ENCODE measurements at regions not wholly inside any gene's neighbourhood (a gene's known extent, or its start where the extent isn't known, plus 50 kb on each side); places are given as distances from the start of the nearest gene placed in this dataset.

- H3K9me3 Mint-ChIP-seq = no peaks in the 10 kb centered on the region
- Histone ChIP-seq H2AK5ac (ENCODE audit: insufficient read length, low read length) (no peak overlapping the region), H3K27me3 (ENCODE audit: insufficient read depth, low read length) (no peaks in the 10 kb centered on the region), H3K4me1 (ENCODE audit: insufficient read depth, low read length) (no peaks in the 10 kb centered on the region), H4K91ac (ENCODE audit: insufficient read length, low read depth, low read length) (no peak overlapping the region), H2BK5ac (ENCODE audit: insufficient read length, low read length) (no peak overlapping the region), H2BK120ac (ENCODE audit: low read depth, low read length, poor library complexity, severe bottlenecking) (no peak overlapping the region), H3K23me2 (ENCODE audit: insufficient read length, low read depth, low read length, poor library complexity, severe bottlenecking) (no peaks in the 10 kb centered on the region), H2BK20ac (ENCODE audit: low read depth, low read length, poor library complexity, severe bottlenecking) (no peak overlapping the region), H3T11ph (ENCODE audit: low read length) (no peak overlapping the region), H3K14ac (ENCODE audit: insufficient read depth, low read length) (no peak overlapping the region), H3K79me1 (ENCODE audit: insufficient read depth, low read depth, low read length, poor library complexity, severe bottlenecking) (no peaks in the 10 kb centered on the region), H3K23ac (ENCODE audit: insufficient read length, low read depth, low read length) (no peak overlapping the region), H3K9me3 (ENCODE audit: control insufficient read depth, low read depth, low read length) (no peaks in the 10 kb centered on the region), H3K9ac (ENCODE audit: extremely low read depth, insufficient read length, low read length) (no peak overlapping the region), H3K27ac (ENCODE audit: insufficient read length, low read depth, low read length) (no peak overlapping the region), H3K4me2 (ENCODE audit: insufficient read depth, insufficient read length, low read length) (no peak overlapping the region), H2AFZ (ENCODE audit: low read length) (no peak overlapping the region), H3K79me2 (ENCODE audit: insufficient read depth, low read length) (no peaks in the 10 kb centered on the region), H3K18ac (ENCODE audit: insufficient read length, low read depth, low read length) (no peak overlapping the region), H3K4ac (ENCODE audit: low read depth, low read length) (no peak overlapping the region), H2BK12ac (ENCODE audit: insufficient read length, low read depth, low read length) (no peak overlapping the region), H4K20me1 (ENCODE audit: control insufficient read depth, insufficient read depth, insufficient read length) (no peaks in the 10 kb centered on the region), H2BK15ac (ENCODE audit: low read depth, low read length) (no peak overlapping the region), H3K56ac (ENCODE audit: insufficient read length, low read depth, low read length) (no peak overlapping the region), H4K5ac (ENCODE audit: insufficient read length, low read depth, low read length) (no peak overlapping the region), H4K8ac (replicated peaks; ENCODE audit: insufficient read length, low read depth, low read length) (no peak overlapping the region)
- H3K4me1 Mint-ChIP-seq = peaks cover 2 to 3% of the 10 kb centered on the region in 2 experiments; a peak in 3 of 4 replicates
- H3K36me3 Mint-ChIP-seq (ENCODE audit: insufficient read depth in 1 of 3, low read depth in 3 of 3) = no peaks in the 10 kb centered on the region
- peak; percentile 78 for DNase-seq
- no peak overlapping the region for H3K27ac Mint-ChIP-seq
- H3K4me3 Mint-ChIP-seq = no peak overlapping the region
- no peaks in the 10 kb centered on the region for H3K27me3 Mint-ChIP-seq (ENCODE audit: low read depth)
- no CpG with 5 or more reads among the region's 7 CpGs for WGBS (ENCODE audit: extremely low coverage, insufficient read length, low lambda C conversion rate)
- TF ChIP-seq CTCF (conservative IDR thresholded peaks at IDR 0.05) = peak; percentile 90
These were observed 1435.2 kb upstream of the CADM2 start for GRCh38 chr3:83523470-83524073.
